Endodermal cell (in vitro differentiated cells): ENCODE measurements at regions not wholly inside any gene's neighbourhood (a gene's known extent, or its start where the extent isn't known, plus 50 kb on each side); places are given as distances from the start of the nearest gene placed in this dataset.
A peak's percentile ranks its signal among the peaks of the same experiment; 100 is the strongest.

Source experiments
- DNase-seq: peaks from one replicate; pipeline ENCODE4 v3.0.0-alpha.2; 2017
- H3K27ac ChIP-seq: 2 replicates; pipeline ENCODE4 v1.5.1; 2013; ENCODE audit warnings: mild to moderate bottlenecking, low read depth, low read length, moderate library complexity
- H3K27me3 ChIP-seq: 2 replicates; pipeline ENCODE4 v1.6.1; 2013; ENCODE audit warnings: mild to moderate bottlenecking, low read length, moderate library complexity; ENCODE audit not compliant: insufficient read depth, control insufficient read depth, poor library complexity, severe bottlenecking
- H3K36me3 ChIP-seq: 2 replicates; pipeline ENCODE4 v1.7.0; 2013; ENCODE audit warnings: mild to moderate bottlenecking, low read length, moderate library complexity; ENCODE audit not compliant: control insufficient read depth, insufficient read depth
- H3K4me1 ChIP-seq: one replicate; pipeline ENCODE4 v1.7.0; 2013; ENCODE audit warnings: low read length; ENCODE audit not compliant: control insufficient read depth, insufficient read depth
- H3K4me3 ChIP-seq: 2 replicates; pipeline ENCODE4 v1.5.1; 2013; ENCODE audit warnings: mild to moderate bottlenecking, low read length, moderate library complexity
- H3K9ac ChIP-seq: 2 replicates; pipeline ENCODE4 v1.6.1; 2013; ENCODE audit warnings: mild to moderate bottlenecking, low read length, moderate library complexity; ENCODE audit not compliant: poor library complexity, severe bottlenecking; ENCODE audit errors: extremely low read depth
- H3K9me3 ChIP-seq: 2 replicates; pipeline ENCODE4 v1.6.1; 2013; ENCODE audit warnings: mild to moderate bottlenecking, low read length, moderate library complexity; ENCODE audit not compliant: control insufficient read depth
- H3K27ac Mint-ChIP-seq: 2 replicates; pipeline ENCODE4 v1.8.0; 2020; ENCODE audit warnings: mixed read lengths
- H3K27me3 Mint-ChIP-seq: 2 replicates; pipeline ENCODE4 v1.8.0; 2021; ENCODE audit warnings: mild to moderate bottlenecking, mixed read lengths; ENCODE audit not compliant: insufficient read depth
- H3K36me3 Mint-ChIP-seq: 2 replicates; pipeline ENCODE4 v1.8.0; 2020; ENCODE audit warnings: low read depth, mixed read lengths
- H3K4me1 Mint-ChIP-seq: 2 replicates; pipeline ENCODE4 v1.8.0; 2020; ENCODE audit warnings: mixed read lengths
- H3K4me3 Mint-ChIP-seq: 2 replicates; pipeline ENCODE4 v1.8.0; 2020; ENCODE audit warnings: mild to moderate bottlenecking, moderate library complexity, mixed read lengths
- H3K9me3 Mint-ChIP-seq: 2 replicates; pipeline ENCODE4 v1.8.0; 2020; ENCODE audit warnings: mild to moderate bottlenecking, mixed read lengths
- WGBS, 2 experiments: methylation state at CpG; one replicate each; pipeline versions ENCODE4 v1.1.5 to v1.1.7; 2013; ENCODE audit warnings: missing lambda C conversion rate in 2 of 2, mixed read lengths in 1 of 2; ENCODE audit not compliant: insufficient coverage in 1 of 2, insufficient read length in 1 of 2; 5-methylcytosine and 5-hydroxymethylcytosine counted together
- TF ChIP-seq, protein P1 (sequence below): fragments of 200-600 bp; sonication (generic); conservative IDR thresholded peaks from 2 replicates; pipeline ENCODE4 v1.5.0; 2021; ENCODE audit warnings: antibody characterized with exemption, mild to moderate bottlenecking

DNA sequence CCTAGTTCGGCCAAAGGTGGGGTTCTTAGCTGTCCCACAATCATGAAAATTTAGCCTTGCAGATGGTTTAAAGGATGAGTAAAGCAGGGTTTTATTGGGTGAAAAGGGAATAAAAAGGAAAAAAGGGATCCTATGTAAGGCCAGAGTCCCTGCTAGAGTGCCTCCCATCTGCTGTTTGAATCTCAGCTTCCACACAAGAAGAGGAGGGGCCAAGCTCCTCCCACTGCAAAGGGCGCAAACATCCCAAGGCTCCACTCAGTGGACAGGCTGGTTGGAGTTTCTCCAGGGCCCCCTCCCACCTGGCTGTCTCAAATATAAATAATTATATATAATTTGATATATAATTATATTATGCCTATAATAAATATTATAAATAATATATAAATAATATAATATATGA lies 1272.1 kb upstream of the PCDH20 start:
- no peaks in the 10 kb centered on the region for H3K36me3 ChIP-seq
- no peaks in the 10 kb centered on the region for H3K4me1 ChIP-seq
- no peaks in the 10 kb centered on the region for H3K36me3 Mint-ChIP-seq
- H3K27me3 ChIP-seq = no peaks in the 10 kb centered on the region
- TF ChIP-seq, protein P1, sequence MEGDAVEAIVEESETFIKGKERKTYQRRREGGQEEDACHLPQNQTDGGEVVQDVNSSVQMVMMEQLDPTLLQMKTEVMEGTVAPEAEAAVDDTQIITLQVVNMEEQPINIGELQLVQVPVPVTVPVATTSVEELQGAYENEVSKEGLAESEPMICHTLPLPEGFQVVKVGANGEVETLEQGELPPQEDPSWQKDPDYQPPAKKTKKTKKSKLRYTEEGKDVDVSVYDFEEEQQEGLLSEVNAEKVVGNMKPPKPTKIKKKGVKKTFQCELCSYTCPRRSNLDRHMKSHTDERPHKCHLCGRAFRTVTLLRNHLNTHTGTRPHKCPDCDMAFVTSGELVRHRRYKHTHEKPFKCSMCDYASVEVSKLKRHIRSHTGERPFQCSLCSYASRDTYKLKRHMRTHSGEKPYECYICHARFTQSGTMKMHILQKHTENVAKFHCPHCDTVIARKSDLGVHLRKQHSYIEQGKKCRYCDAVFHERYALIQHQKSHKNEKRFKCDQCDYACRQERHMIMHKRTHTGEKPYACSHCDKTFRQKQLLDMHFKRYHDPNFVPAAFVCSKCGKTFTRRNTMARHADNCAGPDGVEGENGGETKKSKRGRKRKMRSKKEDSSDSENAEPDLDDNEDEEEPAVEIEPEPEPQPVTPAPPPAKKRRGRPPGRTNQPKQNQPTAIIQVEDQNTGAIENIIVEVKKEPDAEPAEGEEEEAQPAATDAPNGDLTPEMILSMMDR = no peak
- WGBS, 2 experiments = 87% methylated on average over 2 of the region's 2 CpGs; no CpG with 5 or more reads in 1 of the 2 experiments
- H3K4me3 ChIP-seq = no peak overlapping the region
- DNase-seq = peak; percentile 47
- H3K9ac ChIP-seq = no peak overlapping the region
- H3K4me3 Mint-ChIP-seq = no peak overlapping the region
- H3K9me3 ChIP-seq = no peaks in the 10 kb centered on the region
- no peak overlapping the region for H3K27ac ChIP-seq
- H3K27ac Mint-ChIP-seq = no peak overlapping the region
- H3K27me3 Mint-ChIP-seq = no peaks in the 10 kb centered on the region
- no peaks in the 10 kb centered on the region for H3K4me1 Mint-ChIP-seq
- no peaks in the 10 kb centered on the region for H3K9me3 Mint-ChIP-seq

- WGBS, 2 experiments = 89 to 100% methylated on average over 1 to 2 of the region's 2 CpGs
- no peaks in the 10 kb centered on the region for H3K27me3 Mint-ChIP-seq
- no peak overlapping the region for H3K27ac Mint-ChIP-seq
- H3K27ac ChIP-seq = no peak overlapping the region
- no peak for DNase-seq
- H3K9ac ChIP-seq = no peak overlapping the region
- H3K4me1 Mint-ChIP-seq = no peaks in the 10 kb centered on the region
- TF ChIP-seq, protein P1 = no peak
- no peaks in the 10 kb centered on the region for H3K4me1 ChIP-seq
- H3K36me3 ChIP-seq = no peaks in the 10 kb centered on the region
- H3K27me3 ChIP-seq = no peaks in the 10 kb centered on the region
- H3K4me3 Mint-ChIP-seq = no peak overlapping the region
- no peaks in the 10 kb centered on the region for H3K9me3 Mint-ChIP-seq
- no peaks in the 10 kb centered on the region for H3K36me3 Mint-ChIP-seq
- H3K4me3 ChIP-seq = no peak overlapping the region
- H3K9me3 ChIP-seq = no peaks in the 10 kb centered on the region
These were observed 1268.7 kb upstream of the PCDH20 start for GRCh38 chr13:62684359-62684758.

DNA sequence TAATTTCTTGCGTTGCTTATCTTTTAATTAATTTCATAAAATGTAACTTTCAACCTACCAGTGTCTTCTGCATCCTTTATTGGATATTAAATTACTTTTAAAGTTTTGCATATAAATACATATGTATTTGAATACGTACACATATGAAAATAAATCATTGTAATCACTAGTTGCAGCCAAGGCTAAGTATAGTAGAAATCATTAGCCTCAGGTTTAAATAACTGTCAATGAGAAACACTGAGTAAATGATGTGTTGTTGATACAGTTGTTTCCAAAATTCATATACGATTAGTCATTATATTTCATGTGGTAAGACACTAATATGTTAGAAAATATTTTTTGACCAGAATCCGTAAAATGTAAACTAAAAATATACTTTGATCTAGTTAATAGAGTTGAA lies 1267.1 kb upstream of the PCDH20 start:
- H3K27me3 ChIP-seq = no peaks in the 10 kb centered on the region
- Mint-ChIP-seq H3K9me3 (no peaks in the 10 kb centered on the region), H3K4me1 (no peaks in the 10 kb centered on the region), H3K27me3 (no peaks in the 10 kb centered on the region), H3K27ac (no peak overlapping the region), H3K36me3 (no peaks in the 10 kb centered on the region), H3K4me3 (no peak overlapping the region)
- no peaks in the 10 kb centered on the region for H3K4me1 ChIP-seq
- H3K9ac ChIP-seq = no peak overlapping the region
- H3K36me3 ChIP-seq = no peaks in the 10 kb centered on the region
- no peak for DNase-seq
- no peak overlapping the region for H3K4me3 ChIP-seq
- no peaks in the 10 kb centered on the region for H3K9me3 ChIP-seq
- H3K27ac ChIP-seq = no peak overlapping the region
- TF ChIP-seq, protein P1 = no peak
- 100% methylated on average over 2 of the region's 4 CpGs; no CpG with 5 or more reads in 1 of the 2 experiments for WGBS, 2 experiments
